ENCODE measurements at regions not wholly inside any gene's neighbourhood (a gene's known extent, or its start where the extent isn't known, plus 50 kb on each side); places are given as distances from the start of the nearest gene placed in this dataset.

- TF ChIP-seq CTCF (IDR thresholded peaks at IDR 0.05; ENCODE audit: poor library complexity, severe bottlenecking), result no peak
- no peaks in the 10 kb centered on the region for H3K36me3 ChIP-seq (ENCODE audit: low read depth)
- H3K27ac ChIP-seq (ENCODE audit: poor library complexity, severe bottlenecking), result no peak overlapping the region
- no peak for DNase-seq (ENCODE audit: low spot score)
- peaks cover 3% of the 10 kb centered on the region for H3K9me3 ChIP-seq (ENCODE audit: severe bottlenecking)
- peaks cover 7% of the 10 kb centered on the region for H3K4me1 ChIP-seq (ENCODE audit: insufficient read depth, poor library complexity, severe bottlenecking)
- H3K27me3 ChIP-seq (ENCODE audit: insufficient read depth, poor library complexity, severe bottlenecking), result no peaks in the 10 kb centered on the region
- no peak for ATAC-seq (ENCODE audit: low read depth)
- H3K4me3 ChIP-seq (ENCODE audit: severe bottlenecking), result no peak overlapping the region
These were observed 133.1 kb downstream of the MREG start for GRCh38 chr2:215879977-215880940.

- no peaks in the 10 kb centered on the region for H3K36me3 ChIP-seq (ENCODE audit: low read depth)
- ATAC-seq (ENCODE audit: low read depth) (no peak), DNase-seq (ENCODE audit: low spot score) (no peak)
- H3K4me3 ChIP-seq (ENCODE audit: severe bottlenecking), result no peak overlapping the region
- TF ChIP-seq CTCF (IDR thresholded peaks at IDR 0.05; ENCODE audit: poor library complexity, severe bottlenecking), result no peak
- no peaks in the 10 kb centered on the region for H3K27me3 ChIP-seq (ENCODE audit: insufficient read depth, poor library complexity, severe bottlenecking)
- H3K27ac ChIP-seq (ENCODE audit: poor library complexity, severe bottlenecking), result no peak overlapping the region
- H3K4me1 ChIP-seq (ENCODE audit: insufficient read depth, poor library complexity, severe bottlenecking), result peaks cover 7% of the 10 kb centered on the region
- H3K9me3 ChIP-seq (ENCODE audit: severe bottlenecking), result peaks cover 3% of the 10 kb centered on the region
These were observed 134.0 kb downstream of the MREG start for GRCh38 chr2:215879331-215879730.

- ATAC-seq (ENCODE audit: low read depth), result peak; percentile 38; the same call in 2 of the 3 replicates
These were observed 134.8 kb downstream of the MREG start for GRCh38 chr2:215878476-215879063.

GRCh38 chr2:215876937-215877238 lies 136.5 kb downstream of the MREG start:
- ATAC-seq (ENCODE audit: low read depth) (no peak), DNase-seq (ENCODE audit: low spot score) (no peak)
- H3K36me3 ChIP-seq (ENCODE audit: low read depth), result no peaks in the 10 kb centered on the region
- no peaks in the 10 kb centered on the region for H3K27me3 ChIP-seq (ENCODE audit: insufficient read depth, poor library complexity, severe bottlenecking)
- H3K4me3 ChIP-seq (ENCODE audit: severe bottlenecking), result no peak overlapping the region
- H3K27ac ChIP-seq (ENCODE audit: poor library complexity, severe bottlenecking), result no peak overlapping the region
- peaks cover 3% of the 10 kb centered on the region for H3K9me3 ChIP-seq (ENCODE audit: severe bottlenecking)
- TF ChIP-seq CTCF (IDR thresholded peaks at IDR 0.05; ENCODE audit: poor library complexity, severe bottlenecking), result no peak
- peaks cover 7% of the 10 kb centered on the region for H3K4me1 ChIP-seq (ENCODE audit: insufficient read depth, poor library complexity, severe bottlenecking)

More at GRCh38 chr2:215878476-215879063, 134.8 kb downstream of the MREG start:
- DNase-seq (ENCODE audit: low spot score), result no peak
- Histone ChIP-seq H3K27me3 (ENCODE audit: insufficient read depth, poor library complexity, severe bottlenecking) (no peaks in the 10 kb centered on the region), H3K36me3 (ENCODE audit: low read depth) (no peaks in the 10 kb centered on the region), H3K4me1 (ENCODE audit: insufficient read depth, poor library complexity, severe bottlenecking) (peaks cover 7% of the 10 kb centered on the region), H3K9me3 (ENCODE audit: severe bottlenecking) (peaks cover 3% of the 10 kb centered on the region), H3K4me3 (ENCODE audit: severe bottlenecking) (no peak overlapping the region), H3K27ac (ENCODE audit: poor library complexity, severe bottlenecking) (no peak overlapping the region)
- TF ChIP-seq CTCF (IDR thresholded peaks at IDR 0.05; ENCODE audit: poor library complexity, severe bottlenecking), result no peak

Data from RWPE2 (cell line).